Ishikawa (cell line): ENCODE measurements at regions not wholly inside any gene's neighbourhood (a gene's known extent, or its start where the extent isn't known, plus 50 kb on each side); places are given as distances from the start of the nearest gene placed in this dataset.

Source experiments
- CEBPB ChIP-seq: IDR thresholded peaks from 2 replicates; pipeline ENCODE4 v1.6.1; 2012
- CREB1 ChIP-seq: IDR thresholded peaks from 2 replicates; pipeline ENCODE4 v1.6.1; 2012; ENCODE audit warnings: low read depth
- EGR1 ChIP-seq: IDR thresholded peaks from 2 replicates; pipeline ENCODE4 v1.6.1; 2012
- EP300 ChIP-seq: IDR thresholded peaks from 2 replicates; pipeline ENCODE4 v1.6.1; 2012; ENCODE audit warnings: borderline replicate concordance
- FOXM1 ChIP-seq: IDR thresholded peaks from 2 replicates; pipeline ENCODE4 v1.6.1; 2012; ENCODE audit warnings: low read depth, borderline replicate concordance
- MAX ChIP-seq: IDR thresholded peaks from 2 replicates; pipeline ENCODE4 v1.6.1; 2012
- NFIC ChIP-seq: IDR thresholded peaks from 2 replicates; pipeline ENCODE4 v1.6.1; 2012
- RAD21 ChIP-seq: IDR thresholded peaks from 2 replicates; pipeline ENCODE4 v1.6.1; 2012; ENCODE audit warnings: low read depth
- TAF1 ChIP-seq: IDR thresholded peaks from 2 replicates; pipeline ENCODE4 v1.6.1; 2012; ENCODE audit warnings: low read depth, mild to moderate bottlenecking
- TCF12 ChIP-seq: IDR thresholded peaks from 2 replicates; pipeline ENCODE4 v1.6.1; 2012; ENCODE audit warnings: low read depth
- TEAD4 ChIP-seq: IDR thresholded peaks from 2 replicates; pipeline ENCODE4 v1.6.1; 2012
- YY1 ChIP-seq: IDR thresholded peaks from 2 replicates; pipeline ENCODE4 v1.6.1; 2012; ENCODE audit warnings: low read depth
- ZBTB7A ChIP-seq: IDR thresholded peaks from 2 replicates; pipeline ENCODE4 v1.6.1; 2012; ENCODE audit warnings: low read depth
- TF ChIP-seq, protein P1 (sequence below): IDR thresholded peaks from 2 replicates; pipeline ENCODE4 v1.6.1; 2012; ENCODE audit warnings: low read depth, mild to moderate bottlenecking
- TF ChIP-seq, protein P2 (sequence below): IDR thresholded peaks from 2 replicates; pipeline ENCODE4 v1.6.1; 2012

GRCh38 chr2:239506101-239506857 lies 105.5 kb upstream of the HDAC4 start:
- TF ChIP-seq EGR1 (no peak), MAX (no peak), FOXM1 (no peak), NFIC (no peak), CEBPB (no peak), TEAD4 (no peak), TAF1 (no peak), EP300 (no peak), ZBTB7A (no peak), RAD21 (no peak), YY1 (no peak), CREB1 (no peak), TCF12 (no peak)
- TF ChIP-seq, protein P1, sequence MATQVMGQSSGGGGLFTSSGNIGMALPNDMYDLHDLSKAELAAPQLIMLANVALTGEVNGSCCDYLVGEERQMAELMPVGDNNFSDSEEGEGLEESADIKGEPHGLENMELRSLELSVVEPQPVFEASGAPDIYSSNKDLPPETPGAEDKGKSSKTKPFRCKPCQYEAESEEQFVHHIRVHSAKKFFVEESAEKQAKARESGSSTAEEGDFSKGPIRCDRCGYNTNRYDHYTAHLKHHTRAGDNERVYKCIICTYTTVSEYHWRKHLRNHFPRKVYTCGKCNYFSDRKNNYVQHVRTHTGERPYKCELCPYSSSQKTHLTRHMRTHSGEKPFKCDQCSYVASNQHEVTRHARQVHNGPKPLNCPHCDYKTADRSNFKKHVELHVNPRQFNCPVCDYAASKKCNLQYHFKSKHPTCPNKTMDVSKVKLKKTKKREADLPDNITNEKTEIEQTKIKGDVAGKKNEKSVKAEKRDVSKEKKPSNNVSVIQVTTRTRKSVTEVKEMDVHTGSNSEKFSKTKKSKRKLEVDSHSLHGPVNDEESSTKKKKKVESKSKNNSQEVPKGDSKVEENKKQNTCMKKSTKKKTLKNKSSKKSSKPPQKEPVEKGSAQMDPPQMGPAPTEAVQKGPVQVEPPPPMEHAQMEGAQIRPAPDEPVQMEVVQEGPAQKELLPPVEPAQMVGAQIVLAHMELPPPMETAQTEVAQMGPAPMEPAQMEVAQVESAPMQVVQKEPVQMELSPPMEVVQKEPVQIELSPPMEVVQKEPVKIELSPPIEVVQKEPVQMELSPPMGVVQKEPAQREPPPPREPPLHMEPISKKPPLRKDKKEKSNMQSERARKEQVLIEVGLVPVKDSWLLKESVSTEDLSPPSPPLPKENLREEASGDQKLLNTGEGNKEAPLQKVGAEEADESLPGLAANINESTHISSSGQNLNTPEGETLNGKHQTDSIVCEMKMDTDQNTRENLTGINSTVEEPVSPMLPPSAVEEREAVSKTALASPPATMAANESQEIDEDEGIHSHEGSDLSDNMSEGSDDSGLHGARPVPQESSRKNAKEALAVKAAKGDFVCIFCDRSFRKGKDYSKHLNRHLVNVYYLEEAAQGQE: no peak
- TF ChIP-seq, protein P2, sequence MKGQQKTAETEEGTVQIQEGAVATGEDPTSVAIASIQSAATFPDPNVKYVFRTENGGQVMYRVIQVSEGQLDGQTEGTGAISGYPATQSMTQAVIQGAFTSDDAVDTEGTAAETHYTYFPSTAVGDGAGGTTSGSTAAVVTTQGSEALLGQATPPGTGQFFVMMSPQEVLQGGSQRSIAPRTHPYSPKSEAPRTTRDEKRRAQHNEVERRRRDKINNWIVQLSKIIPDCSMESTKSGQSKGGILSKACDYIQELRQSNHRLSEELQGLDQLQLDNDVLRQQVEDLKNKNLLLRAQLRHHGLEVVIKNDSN: no peak

- TF ChIP-seq YY1: no peak
Observed at GRCh38 chr2:239504643-239505235, 103.9 kb upstream of the HDAC4 start.

DNA sequence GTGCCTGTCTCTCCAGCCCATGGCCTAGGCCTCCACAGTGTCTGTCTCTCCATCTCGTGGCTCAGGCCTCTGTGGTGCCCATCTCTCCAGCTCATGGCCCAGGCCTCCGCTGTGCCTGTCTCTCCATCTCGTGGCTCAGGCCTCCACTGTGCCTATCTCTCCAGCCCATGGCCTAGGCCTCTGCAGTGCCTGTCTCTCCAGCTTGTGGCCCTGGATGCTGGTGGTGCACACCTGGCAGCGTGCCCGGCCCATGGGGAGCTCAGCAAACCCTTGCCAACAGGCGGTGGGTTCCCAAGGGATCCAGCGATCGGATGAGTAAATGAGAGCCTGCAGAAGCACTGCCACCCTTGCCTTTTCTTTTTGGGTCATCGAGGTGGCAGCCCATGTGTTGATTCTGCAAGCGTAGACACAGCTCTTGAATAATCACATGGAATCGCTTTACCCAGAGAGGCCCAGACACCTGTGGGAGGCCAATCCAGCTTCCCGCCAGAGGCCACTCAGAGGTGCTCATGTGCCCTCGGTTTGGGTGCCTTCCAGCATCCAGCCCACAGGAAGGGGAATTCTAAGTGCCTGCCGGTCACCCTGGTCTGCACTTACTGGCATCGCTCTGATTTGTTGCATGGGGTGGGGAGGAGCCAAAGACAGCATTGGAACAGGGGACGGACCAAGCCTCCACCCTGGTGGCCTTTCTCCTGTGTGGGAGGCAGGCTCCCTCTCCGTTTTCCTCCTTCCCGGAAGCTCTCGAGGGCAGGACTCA lies 101.8 kb upstream of the HDAC4 start:
- TF ChIP-seq CEBPB: no peak

GRCh38 chr2:239500574-239501550 lies 100.0 kb upstream of the HDAC4 start:
- TF ChIP-seq MAX: no peak
- TF ChIP-seq FOXM1: no peak
- TF ChIP-seq TAF1: no peak

DNA sequence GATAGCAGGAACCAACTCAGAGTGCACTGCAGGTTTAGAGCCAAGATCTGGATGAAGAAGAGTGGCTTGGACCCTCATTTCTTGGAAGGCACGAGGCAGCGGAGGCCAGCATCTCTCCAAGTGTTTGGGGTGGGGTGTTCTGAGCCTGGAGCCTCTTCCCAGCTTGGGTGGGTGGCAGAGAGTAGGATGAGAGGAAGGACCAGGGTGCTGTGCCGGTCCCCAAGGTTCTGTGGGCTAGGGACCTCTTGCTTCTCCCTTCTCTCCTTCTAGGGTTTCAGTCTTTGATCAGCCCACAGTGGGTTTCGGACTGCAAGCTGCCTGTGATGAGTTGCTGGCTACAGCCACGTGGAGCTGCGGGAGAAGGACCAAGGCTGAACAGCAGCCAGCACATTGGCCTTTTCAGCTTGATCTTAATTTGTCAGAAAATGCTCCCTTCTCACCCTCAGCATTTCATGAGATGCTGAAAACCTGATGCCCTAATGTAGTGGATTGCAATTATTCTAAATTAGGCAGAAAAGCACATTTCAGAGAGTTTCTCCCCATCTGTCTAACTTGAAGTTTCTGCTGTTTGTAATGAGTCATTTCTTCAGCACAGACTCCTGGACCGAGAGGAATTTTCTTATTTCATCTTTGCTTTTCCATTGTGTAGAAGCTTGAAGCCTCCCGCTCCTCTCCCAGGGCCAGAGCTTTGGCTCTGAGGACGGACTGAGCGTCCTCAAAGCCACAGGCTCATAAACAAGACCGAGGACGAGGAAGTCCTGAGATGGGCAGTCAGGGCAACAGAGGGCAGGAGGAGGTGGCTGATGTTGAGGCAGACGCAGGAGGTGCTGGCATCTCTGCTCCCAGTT lies 99.1 kb upstream of the HDAC4 start:
- no peak for TF ChIP-seq CEBPB
- no peak for TF ChIP-seq RAD21
- TF ChIP-seq, protein P2: no peak
- no peak for TF ChIP-seq CREB1
- TF ChIP-seq EP300: no peak
- TF ChIP-seq YY1: no peak
- TF ChIP-seq ZBTB7A: no peak
- no peak for TF ChIP-seq TEAD4
- no peak for TF ChIP-seq FOXM1
- TF ChIP-seq, protein P1: no peak
- no peak for TF ChIP-seq TAF1
